T-cell (primary cell): ENCODE measurements at regions not wholly inside any gene's neighbourhood (a gene's known extent, or its start where the extent isn't known, plus 50 kb on each side); places are given as distances from the start of the nearest gene placed in this dataset.

Experiments used
- ATAC-seq, 4 experiments: fragments of 200-7000 bp in 3 of 4; fragments of 150-1000 bp in 1 of 4; cut with Tn5 transposase; replicated peaks in 1 of 4; 1 replicate in 3 of 4; 2 replicates in 1 of 4; pipeline ENCODE4 v1.10.0; 2021; ENCODE audit warnings: moderate library complexity in 3 of 4, mild to moderate bottlenecking in 2 of 4, moderate number of reproducible peaks in 1 of 4
- CTCF ChIA-PET, 2 donors: fragments of 300-600 bp; sonication (Branson Sonifier 250); formaldehyde crosslinking; loops; one replicate each; lab custom pipeline; 2022; ENCODE audit warnings: antibody characterized with exemption in 2 of 2; lab: Charles Lee
- POLR2A ChIA-PET, 2 donors: fragments of 300-600 bp; sonication (Branson Sonifier 250); formaldehyde crosslinking; loops; one replicate each; lab custom pipeline; 2022; ENCODE audit warnings: antibody characterized with exemption in 2 of 2; lab: Charles Lee
- DNase-seq, 35 experiments: peaks; one replicate each; pipeline versions ENCODE4 v3.0.0 to v3.0.0-alpha.2; 2013 to 2023
- H3K27ac ChIP-seq: one replicate; pipeline ENCODE4 v1.5.1; 2013; ENCODE audit warnings: low read length
- H3K27me3 ChIP-seq, 2 experiments: replicated peaks in 1 of 2; 1 replicate in 1 of 2; 2 replicates in 1 of 2; pipeline versions ENCODE4 v1.6.1 to v1.7.0; 2013; ENCODE audit warnings: low read length in 1 of 2, mixed read lengths in 1 of 2; ENCODE audit not compliant: control insufficient read depth in 2 of 2, insufficient read depth in 2 of 2; ENCODE audit errors: extremely low read depth in 1 of 2
- H3K36me3 ChIP-seq, 2 donors: 1 replicate in 1 of 2; 2 replicates in 1 of 2; pipeline versions ENCODE4 v1.6.1 to v1.7.0; 2013; ENCODE audit warnings: low read length in 1 of 2; ENCODE audit not compliant: control insufficient read depth in 2 of 2, insufficient read depth in 1 of 2; ENCODE audit errors: extremely low read depth in 1 of 2
- H3K4me1 ChIP-seq, 2 experiments: 1 replicate in 1 of 2; 2 replicates in 1 of 2; pipeline versions ENCODE4 v1.6.1 to v1.7.0; 2013; ENCODE audit warnings: low read length in 2 of 2, mixed read lengths in 1 of 2; ENCODE audit not compliant: insufficient read depth in 2 of 2, control insufficient read depth in 1 of 2; ENCODE audit errors: extremely low read depth in 1 of 2
- H3K4me3 ChIP-seq, 2 donors: 1 replicate in 1 of 2; 2 replicates in 1 of 2; pipeline versions ENCODE4 v1.5.1 to v1.7.0; 2013; ENCODE audit warnings: mild to moderate bottlenecking in 2 of 2, low read length in 1 of 2, moderate library complexity in 1 of 2; ENCODE audit not compliant: control insufficient read depth in 1 of 2; ENCODE audit errors: extremely low read depth in 1 of 2
- H3K9me3 ChIP-seq: 2 replicates; pipeline ENCODE4 v1.7.0; 2013
- H3K27ac Mint-ChIP-seq, 2 donors: one replicate each; pipeline ENCODE4 v1.8.0; 2020 to 2021; ENCODE audit warnings: mild to moderate bottlenecking in 2 of 2, mixed read lengths in 2 of 2
- H3K27me3 Mint-ChIP-seq, 2 donors: one replicate each; pipeline ENCODE4 v1.8.0; 2021 to 2022; ENCODE audit warnings: mixed read lengths in 2 of 2
- H3K36me3 Mint-ChIP-seq: one replicate; pipeline ENCODE4 v1.8.0; 2021; ENCODE audit warnings: mixed read lengths
- H3K4me1 Mint-ChIP-seq, 3 donors: one replicate each; pipeline ENCODE4 v1.8.0; 2020 to 2022; ENCODE audit warnings: mixed read lengths in 3 of 3, mild to moderate bottlenecking in 1 of 3
- H3K4me3 Mint-ChIP-seq, 3 donors: one replicate each; pipeline ENCODE4 v1.8.0; 2020 to 2022; ENCODE audit warnings: mild to moderate bottlenecking in 3 of 3, mixed read lengths in 3 of 3, moderate library complexity in 3 of 3
- H3K9me3 Mint-ChIP-seq, 3 donors: one replicate each; pipeline ENCODE4 v1.8.0; 2020 to 2022; ENCODE audit warnings: mixed read lengths in 3 of 3
- WGBS: methylation state at CpG from one replicate; pipeline ENCODE4 v1.1.5; 2013; ENCODE audit warnings: missing lambda C conversion rate; ENCODE audit not compliant: insufficient coverage; 5-methylcytosine and 5-hydroxymethylcytosine counted together

DNA sequence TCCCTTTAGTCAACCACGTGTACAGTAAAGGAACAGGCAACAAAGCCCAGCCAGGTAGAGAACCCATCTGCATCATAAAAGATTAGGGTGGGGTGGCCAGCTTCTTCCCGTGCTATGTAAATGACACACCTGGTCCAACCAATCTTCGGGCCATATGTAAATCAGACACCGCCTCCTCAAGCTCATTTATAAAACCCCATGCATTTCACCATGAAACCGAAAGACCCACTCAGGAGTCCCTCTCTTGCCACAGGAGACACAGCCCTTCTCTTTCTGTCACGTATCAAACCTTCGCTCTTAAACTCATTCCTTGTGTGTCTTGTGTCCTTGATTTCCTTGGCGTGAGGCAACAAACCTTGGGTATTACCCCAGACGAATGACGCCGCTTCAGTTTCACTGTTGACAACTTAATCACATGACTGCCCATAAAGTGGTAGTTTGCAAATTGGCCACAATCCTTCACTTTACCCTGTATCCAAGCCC is 59.8 kb upstream of the TBPL2 start:
- Histone ChIP-seq H3K36me3 (no peaks in the 10 kb centered on the region), H3K27ac (no peak overlapping the region), H3K4me3 (no peak overlapping the region), H3K27me3 (peaks cover 0 to 5% of the 10 kb centered on the region in 2 experiments), H3K9me3 (no peaks in the 10 kb centered on the region), H3K4me1 (no peaks in the 10 kb centered on the region)
- no peaks in the 10 kb centered on the region for H3K9me3 Mint-ChIP-seq
- no peak overlapping the region for H3K27ac Mint-ChIP-seq
- H3K36me3 Mint-ChIP-seq = no peaks in the 10 kb centered on the region
- ATAC-seq (no peak), DNase-seq (no peak)
- H3K27me3 Mint-ChIP-seq = peaks cover 0 to 25% of the 10 kb centered on the region in 2 donors
- no peaks in the 10 kb centered on the region for H3K4me1 Mint-ChIP-seq
- ChIA-PET CTCF (no interaction called here), POLR2A (no interaction called here)
- 85% methylated on average over 6 of the region's 11 CpGs for WGBS
- no peak overlapping the region for H3K4me3 Mint-ChIP-seq

- Mint-ChIP-seq H3K4me1 (no peaks in the 10 kb centered on the region), H3K4me3 (no peak overlapping the region), H3K27ac (no peak overlapping the region), H3K27me3 (peaks cover 0 to 25% of the 10 kb centered on the region in 2 donors), H3K9me3 (no peaks in the 10 kb centered on the region), H3K36me3 (no peaks in the 10 kb centered on the region)
- H3K36me3 ChIP-seq = no peaks in the 10 kb centered on the region
- H3K4me3 ChIP-seq = no peak overlapping the region
- no peak for DNase-seq
- POLR2A ChIA-PET = no interaction called here
- CTCF ChIA-PET = no interaction called here
- 72% methylated on average over 2 of the region's 3 CpGs for WGBS
- H3K9me3 ChIP-seq = no peaks in the 10 kb centered on the region
- H3K4me1 ChIP-seq = no peaks in the 10 kb centered on the region
- no peak overlapping the region for H3K27ac ChIP-seq
- ATAC-seq = no peak
- H3K27me3 ChIP-seq = peaks cover 0 to 5% of the 10 kb centered on the region in 2 experiments
These were observed 60.3 kb upstream of the TBPL2 start for GRCh38 chr14:55500708-55501107.

DNA sequence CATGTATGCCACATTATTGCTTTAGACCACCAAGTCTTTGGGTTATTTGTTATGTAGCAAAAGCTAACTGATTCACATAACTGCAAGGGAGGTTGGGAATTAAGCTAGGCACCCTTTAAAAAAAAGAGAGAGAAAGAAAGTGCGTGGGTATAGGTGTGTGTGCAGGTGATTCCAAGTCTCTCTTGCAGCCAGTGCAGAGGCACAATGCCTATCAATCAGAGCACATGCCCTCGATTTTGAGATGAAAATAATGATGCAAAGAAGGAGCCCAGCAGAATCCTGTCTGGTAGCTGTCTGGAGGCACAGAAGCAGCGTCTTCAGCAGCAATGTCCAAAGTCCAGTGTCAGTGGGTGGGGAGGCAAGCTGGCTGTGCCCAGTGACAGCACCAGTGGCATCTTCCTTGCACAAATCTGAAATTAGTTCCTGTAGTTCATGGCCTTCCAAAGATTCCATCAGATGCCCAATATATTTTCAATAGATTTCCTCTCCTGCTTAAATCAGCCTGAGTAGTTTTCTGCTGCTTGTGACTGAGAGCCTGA is 62.4 kb upstream of the TBPL2 start:
- Histone ChIP-seq H3K36me3 (no peaks in the 10 kb centered on the region), H3K4me3 (no peak overlapping the region), H3K27ac (no peak overlapping the region), H3K9me3 (no peaks in the 10 kb centered on the region), H3K4me1 (no peaks in the 10 kb centered on the region), H3K27me3 (peaks cover 0 to 5% of the 10 kb centered on the region in 2 experiments)
- Mint-ChIP-seq H3K4me3 (no peak overlapping the region), H3K4me1 (no peaks in the 10 kb centered on the region), H3K27me3 (peaks cover 0 to 20% of the 10 kb centered on the region in 2 donors), H3K9me3 (no peaks in the 10 kb centered on the region), H3K36me3 (no peaks in the 10 kb centered on the region), H3K27ac (no peak overlapping the region)
- no peak for ATAC-seq
- WGBS = 33% methylated on average over 2 of the region's 3 CpGs
- ChIA-PET POLR2A (no interaction called here), CTCF (no interaction called here)
- DNase-seq = no peak

GRCh38 chr14:55505846-55506245 is 65.4 kb upstream of the TBPL2 start:
- Histone ChIP-seq H3K36me3 (no peaks in the 10 kb centered on the region), H3K4me1 (no peaks in the 10 kb centered on the region), H3K27ac (no peak overlapping the region), H3K27me3 (peaks cover 0 to 1% of the 10 kb centered on the region in 2 experiments), H3K9me3 (no peaks in the 10 kb centered on the region), H3K4me3 (no peak overlapping the region)
- ATAC-seq (no peak), DNase-seq (no peak)
- Mint-ChIP-seq H3K36me3 (no peaks in the 10 kb centered on the region), H3K4me1 (no peaks in the 10 kb centered on the region), H3K27ac (no peak overlapping the region), H3K9me3 (peaks cover 0 to under 1% (median 0%) of the 10 kb centered on the region in 3 donors), H3K4me3 (no peak overlapping the region), H3K27me3 (peaks cover 0 to 4% of the 10 kb centered on the region in 2 donors)
- ChIA-PET POLR2A (no interaction called here), CTCF (interaction anchor here in 1 of 2 donors (0.5 kb wide), 1 partner anchor 153 kb away, joined by 3 read pairs; no protein-coding TSS in a partner anchor)
- WGBS = 86% methylated on average over 3 of the region's 4 CpGs

DNA sequence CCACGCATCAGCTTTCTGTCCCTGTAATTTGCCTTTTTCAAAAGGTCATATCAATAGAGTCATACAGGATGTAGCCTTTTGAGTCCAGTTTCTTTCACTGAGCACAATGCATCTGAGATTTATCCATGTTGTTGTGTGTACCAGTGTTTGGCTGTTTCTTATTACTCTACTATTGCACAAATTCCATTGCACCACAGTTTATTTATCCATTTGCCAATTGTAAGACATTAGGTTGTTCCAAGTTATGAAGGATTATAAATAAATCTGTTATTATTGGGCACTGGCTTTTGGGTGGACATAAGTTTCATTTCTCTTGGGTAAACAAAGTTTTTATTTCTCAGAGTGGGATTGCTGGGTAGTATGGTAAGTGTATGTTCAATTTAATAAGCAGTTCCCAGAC is 68.3 kb upstream of the TBPL2 start:
- Histone ChIP-seq H3K27me3 (no peaks in the 10 kb centered on the region), H3K4me3 (no peak overlapping the region), H3K36me3 (no peaks in the 10 kb centered on the region), H3K4me1 (no peaks in the 10 kb centered on the region), H3K9me3 (no peaks in the 10 kb centered on the region), H3K27ac (no peak overlapping the region)
- ChIA-PET POLR2A (no interaction called here), CTCF (no interaction called here)
- no peaks in the 10 kb centered on the region for H3K4me1 Mint-ChIP-seq
- 100% methylated on average over 1 of the region's 1 CpG for WGBS
- no peak for DNase-seq
- H3K27ac Mint-ChIP-seq = no peak overlapping the region
- H3K9me3 Mint-ChIP-seq = peaks cover 0 to 4% (median 1%) of the 10 kb centered on the region in 3 donors
- no peak for ATAC-seq
- H3K4me3 Mint-ChIP-seq = no peak overlapping the region
- no peaks in the 10 kb centered on the region for H3K27me3 Mint-ChIP-seq
- no peaks in the 10 kb centered on the region for H3K36me3 Mint-ChIP-seq

- H3K4me1 ChIP-seq = no peaks in the 10 kb centered on the region
- Mint-ChIP-seq H3K9me3 (peaks cover 0 to 4% (median 1%) of the 10 kb centered on the region in 3 donors), H3K27ac (no peak overlapping the region), H3K4me3 (no peak overlapping the region), H3K4me1 (no peaks in the 10 kb centered on the region), H3K27me3 (no peaks in the 10 kb centered on the region), H3K36me3 (no peaks in the 10 kb centered on the region)
- H3K27me3 ChIP-seq = no peaks in the 10 kb centered on the region
- ATAC-seq = no peak
- CTCF ChIA-PET = no interaction called here
- WGBS = no CpG with 5 or more reads among the region's 1 CpG
- H3K4me3 ChIP-seq = no peak overlapping the region
- H3K27ac ChIP-seq = no peak overlapping the region
- H3K9me3 ChIP-seq = no peaks in the 10 kb centered on the region
- POLR2A ChIA-PET = no interaction called here
- DNase-seq = no peak
- H3K36me3 ChIP-seq = no peaks in the 10 kb centered on the region
These were observed 67.6 kb upstream of the KTN1 start for GRCh38 chr14:55512421-55512820.

GRCh38 chr14:55513491-55513890 is 66.5 kb upstream of the KTN1 start:
- H3K27ac ChIP-seq = no peak overlapping the region
- DNase-seq (no peak), ATAC-seq (no peak)
- no peaks in the 10 kb centered on the region for H3K4me1 ChIP-seq
- 94% methylated on average over 5 of the region's 10 CpGs for WGBS
- Mint-ChIP-seq H3K4me3 (no peak overlapping the region), H3K9me3 (peaks cover 0 to 4% (median 1%) of the 10 kb centered on the region in 3 donors), H3K27ac (no peak overlapping the region), H3K27me3 (no peaks in the 10 kb centered on the region), H3K4me1 (no peaks in the 10 kb centered on the region), H3K36me3 (no peaks in the 10 kb centered on the region)
- H3K4me3 ChIP-seq = no peak overlapping the region
- H3K36me3 ChIP-seq = no peaks in the 10 kb centered on the region
- CTCF ChIA-PET = no interaction called here
- POLR2A ChIA-PET = no interaction called here
- H3K27me3 ChIP-seq = no peaks in the 10 kb centered on the region
- no peaks in the 10 kb centered on the region for H3K9me3 ChIP-seq
